ENCODE measurements at regions not wholly inside any gene's neighbourhood (a gene's known extent, or its start where the extent isn't known, plus 50 kb on each side); places are given as distances from the start of the nearest gene placed in this dataset.

DNA sequence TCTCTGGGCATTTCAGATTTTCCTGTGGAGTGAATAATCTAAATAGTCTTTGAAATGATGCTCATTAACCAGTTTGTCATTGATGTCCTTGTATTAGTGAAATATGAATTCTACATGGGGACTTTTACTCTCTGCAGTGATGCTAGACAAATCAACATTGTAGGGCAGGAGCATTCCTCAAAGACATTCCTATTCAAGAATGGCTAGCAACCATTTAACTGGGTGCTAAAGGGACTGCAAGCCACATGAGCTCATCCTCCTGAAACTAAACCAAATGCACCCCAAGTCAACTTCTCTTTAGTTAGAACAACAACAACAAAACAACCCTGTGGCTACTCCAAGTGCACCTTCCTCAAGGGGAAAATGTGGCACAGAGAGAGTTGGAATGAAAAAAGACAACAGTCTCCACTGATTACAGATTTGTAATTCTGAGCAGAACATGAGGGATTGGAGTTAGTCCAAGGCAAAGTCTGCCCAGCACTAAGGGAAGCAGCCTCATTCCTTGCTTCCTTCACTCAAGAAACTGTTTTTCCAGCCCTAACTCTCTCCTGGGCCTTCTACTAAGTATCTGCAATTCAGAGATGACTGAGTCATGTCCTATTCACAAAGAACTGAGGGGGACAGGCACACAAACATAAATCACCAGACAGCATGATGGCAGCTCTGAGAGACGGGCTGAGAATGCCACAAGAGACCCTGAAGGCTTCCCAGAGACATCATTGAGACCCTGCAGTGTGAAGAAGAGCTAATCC lies 82.0 kb upstream of the WWC1 start:
- DNase-seq (ENCODE audit: low read depth): no peak

DNA sequence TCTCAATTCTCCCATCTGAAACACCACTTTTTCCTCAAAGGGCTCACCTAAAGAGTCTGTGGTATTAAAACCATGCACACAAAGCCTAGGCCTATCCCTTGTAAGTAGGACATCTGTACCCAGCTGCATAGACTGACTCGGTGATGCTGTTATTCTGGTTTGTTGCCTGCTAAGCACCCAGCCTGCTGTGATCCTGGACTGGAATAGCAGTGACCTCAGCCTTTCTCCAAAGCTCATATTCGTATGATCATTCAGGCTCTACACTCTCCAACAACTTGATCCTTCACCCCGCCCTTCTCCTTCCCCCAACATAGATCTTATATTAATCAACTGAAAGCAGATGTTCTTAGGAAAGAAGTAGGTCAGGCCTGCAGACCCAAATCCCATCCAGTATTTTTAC lies 81.4 kb upstream of the WWC1 start:
- DNase-seq (ENCODE audit: low read depth): no peak

DNA sequence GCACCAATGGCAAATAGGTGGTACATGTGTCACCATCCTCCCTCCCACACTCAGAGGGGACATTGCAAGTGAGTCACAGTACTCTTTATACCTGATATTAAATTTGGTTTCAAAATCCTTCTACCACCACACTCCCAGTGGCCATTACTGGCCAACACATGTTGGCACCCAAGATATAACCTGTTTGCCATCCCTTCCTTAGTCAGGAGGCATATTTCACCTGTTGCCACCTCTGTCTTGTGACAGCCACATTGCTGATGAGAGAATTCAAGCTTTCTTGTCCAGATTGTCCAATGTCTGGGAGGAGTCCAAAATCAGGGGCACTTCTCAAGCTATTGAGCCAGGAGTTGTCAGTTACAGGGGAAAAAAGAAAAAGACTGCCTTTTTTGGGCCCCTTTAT lies 80.2 kb upstream of the WWC1 start:
- no peak for DNase-seq (ENCODE audit: low read depth)

DNA sequence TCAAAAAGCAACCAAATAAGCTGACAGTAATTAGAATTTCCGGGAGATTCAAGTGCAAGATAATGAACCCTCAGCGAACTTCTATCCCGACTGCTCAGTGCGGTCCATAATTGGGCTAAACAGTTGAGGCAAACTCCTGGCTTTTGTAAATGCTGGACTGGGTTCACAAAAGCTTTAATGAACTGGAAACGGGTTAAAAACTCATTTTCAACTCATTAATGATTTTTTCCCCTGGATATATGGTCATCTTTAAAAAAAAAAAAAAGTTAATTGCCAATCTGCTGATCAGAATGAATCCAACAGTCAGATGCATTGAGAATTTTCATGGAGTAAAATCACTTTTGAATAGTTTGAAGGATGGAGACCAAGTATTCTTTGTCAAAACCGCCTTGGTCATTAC lies 79.5 kb upstream of the WWC1 start:
- DNase-seq (ENCODE audit: low read depth): no peak

DNA sequence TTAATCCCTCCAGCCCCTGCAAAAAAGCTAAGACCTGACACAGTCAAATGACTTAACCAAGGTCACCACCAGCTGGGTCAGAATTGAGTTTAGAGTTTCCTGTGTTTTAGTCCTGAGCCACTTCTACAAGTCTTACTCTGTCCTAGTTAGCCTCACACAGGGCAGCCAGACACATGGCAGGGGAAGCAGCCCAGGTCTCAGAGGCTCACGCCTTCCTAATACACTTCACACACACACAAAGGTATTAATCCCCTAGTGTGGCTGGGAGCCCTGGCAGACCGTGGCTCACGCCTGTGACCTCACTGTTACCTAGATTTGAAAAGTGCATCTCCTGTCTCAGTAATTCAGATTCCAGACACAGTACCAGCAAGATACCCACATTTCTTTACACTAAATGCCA lies 77.4 kb upstream of the WWC1 start:
- no peak for DNase-seq (ENCODE audit: low read depth)

DNA sequence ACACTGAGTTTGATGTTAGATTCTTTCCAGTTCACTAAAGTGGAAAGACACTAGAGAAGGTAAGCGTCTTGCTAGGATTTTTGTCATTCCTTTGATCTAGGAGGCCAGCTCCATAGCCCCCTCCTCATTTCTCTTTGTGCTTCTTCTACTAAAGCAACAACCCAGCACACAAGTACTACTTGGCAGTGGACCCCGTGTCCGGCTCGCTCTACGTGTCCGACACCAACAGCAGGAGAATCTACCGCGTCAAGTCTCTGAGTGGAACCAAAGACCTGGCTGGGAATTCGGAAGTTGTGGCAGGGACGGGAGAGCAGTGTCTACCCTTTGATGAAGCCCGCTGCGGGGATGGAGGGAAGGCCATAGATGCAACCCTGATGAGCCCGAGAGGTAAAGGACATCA lies 76.6 kb upstream of the WWC1 start:
- no peak for DNase-seq (ENCODE audit: low read depth)

DNA sequence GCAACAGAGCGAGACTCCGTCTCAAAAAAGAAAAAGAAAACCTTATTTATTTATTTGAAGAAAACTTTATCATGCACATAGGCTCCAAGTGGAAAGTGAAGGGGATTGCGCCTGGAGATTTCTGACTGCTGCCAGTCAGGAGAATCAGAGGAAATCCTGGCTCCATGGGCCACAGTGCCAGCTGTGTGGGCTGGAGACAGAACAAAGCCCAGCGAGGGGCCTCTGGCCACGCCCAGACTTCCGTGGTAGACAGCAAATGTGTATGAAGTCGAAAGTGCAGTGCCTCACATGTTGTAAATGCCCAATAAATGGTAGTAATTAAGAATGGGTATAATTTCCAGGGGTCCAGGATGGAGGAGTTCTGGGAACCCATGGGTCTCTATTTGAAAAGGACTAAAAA lies 75.8 kb upstream of the WWC1 start:
- DNase-seq (ENCODE audit: low read depth): no peak

DNA sequence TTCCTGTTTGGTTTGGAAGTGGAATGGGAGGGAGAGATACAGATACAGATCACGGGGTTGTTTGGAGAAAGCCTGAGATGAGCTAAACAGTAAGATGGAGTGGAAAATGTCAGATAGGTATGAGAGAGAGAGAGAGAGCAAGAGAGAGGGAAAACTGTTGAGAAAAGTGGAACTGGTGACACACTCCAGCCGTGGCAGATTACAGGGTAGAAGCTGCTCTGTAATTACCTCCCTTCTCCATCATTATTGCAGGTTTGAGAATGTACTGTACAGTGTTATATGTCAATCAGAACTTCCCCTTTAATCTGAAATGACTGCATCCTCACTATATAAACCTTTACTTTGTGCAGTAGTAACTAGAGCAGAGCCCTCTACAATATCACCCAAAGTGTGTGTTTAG lies 74.5 kb upstream of the WWC1 start:
- no peak for DNase-seq (ENCODE audit: low read depth)

DNA sequence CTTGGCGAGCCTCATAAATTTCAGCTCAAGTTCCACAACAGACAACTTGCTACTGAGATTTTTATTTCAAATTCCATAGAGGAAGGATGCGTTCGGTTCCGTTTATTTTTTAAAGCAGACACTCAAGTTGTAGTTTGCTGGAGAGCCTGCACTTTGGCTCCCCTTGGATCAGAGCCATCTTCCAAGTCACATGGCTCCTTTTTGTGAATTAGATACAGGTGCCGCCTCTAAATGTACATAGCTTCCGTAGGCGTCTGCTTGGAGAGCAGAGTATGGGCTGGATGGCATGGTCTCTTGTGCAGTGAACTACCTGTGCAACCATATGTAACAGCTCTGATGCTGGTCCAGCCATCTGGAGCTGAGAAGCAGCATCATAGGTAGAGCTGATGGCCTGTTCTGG lies 73.9 kb upstream of the WWC1 start:
- DNase-seq (ENCODE audit: low read depth): no peak

DNA sequence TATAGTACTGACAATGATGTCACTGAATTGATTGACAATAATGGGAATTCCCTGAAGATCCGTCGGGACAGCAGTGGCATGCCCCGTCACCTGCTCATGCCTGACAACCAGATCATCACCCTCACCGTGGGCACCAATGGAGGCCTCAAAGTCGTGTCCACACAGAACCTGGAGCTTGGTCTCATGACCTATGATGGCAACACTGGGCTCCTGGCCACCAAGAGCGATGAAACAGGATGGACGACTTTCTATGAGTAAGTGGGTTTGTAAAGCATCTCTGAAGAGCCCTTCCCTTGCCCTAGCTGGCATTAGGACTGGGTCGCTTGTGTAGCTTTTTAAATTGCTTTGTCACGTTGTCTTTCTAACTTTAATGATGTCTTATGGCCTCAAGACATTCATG lies 72.7 kb upstream of the WWC1 start:
- no peak for DNase-seq (ENCODE audit: low read depth)

DNA sequence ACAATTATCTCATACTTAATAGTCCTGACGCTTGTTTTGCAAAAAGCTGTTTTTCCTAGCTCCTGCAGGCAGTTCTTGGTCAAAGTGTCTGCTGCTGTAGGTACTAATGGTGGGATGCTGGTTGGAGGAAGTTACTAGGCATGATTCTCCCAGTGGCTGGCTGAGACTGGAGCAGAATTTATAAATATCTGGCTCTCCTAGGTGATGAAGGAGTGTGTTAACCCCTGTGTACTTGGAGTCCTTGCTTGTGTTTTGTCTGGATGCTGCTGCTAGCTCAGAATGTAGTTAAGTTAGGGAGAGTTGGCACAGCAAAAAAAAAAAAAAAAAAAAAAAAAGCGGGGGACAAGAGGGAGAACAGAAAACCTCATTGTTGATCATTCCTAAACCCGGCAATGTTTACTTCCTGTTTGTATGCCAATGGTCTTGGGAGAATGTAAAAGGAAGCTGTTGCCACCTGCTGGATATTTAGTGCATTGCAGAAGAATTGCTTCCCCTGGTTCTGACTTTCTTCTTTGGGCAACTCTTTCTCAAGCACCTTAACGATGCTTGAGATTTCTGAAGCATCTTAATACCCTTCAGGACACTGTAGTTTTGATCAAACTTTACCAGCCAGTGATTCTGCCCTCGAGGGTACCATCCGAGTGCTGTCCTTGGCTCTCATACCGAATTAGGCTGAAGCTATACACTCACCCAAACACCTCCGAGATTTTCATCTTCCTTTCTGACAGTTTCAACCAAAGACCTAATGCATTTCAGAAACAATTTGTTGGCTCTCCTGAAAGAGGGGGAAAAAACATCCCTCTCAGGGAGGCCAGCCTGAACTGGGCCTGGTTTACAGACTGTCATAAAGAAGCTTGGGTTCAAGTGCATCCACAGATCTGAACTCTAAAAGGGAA lies 71.7 kb upstream of the WWC1 start:
- DNase-seq (ENCODE audit: low read depth): peak; percentile 73

DNA sequence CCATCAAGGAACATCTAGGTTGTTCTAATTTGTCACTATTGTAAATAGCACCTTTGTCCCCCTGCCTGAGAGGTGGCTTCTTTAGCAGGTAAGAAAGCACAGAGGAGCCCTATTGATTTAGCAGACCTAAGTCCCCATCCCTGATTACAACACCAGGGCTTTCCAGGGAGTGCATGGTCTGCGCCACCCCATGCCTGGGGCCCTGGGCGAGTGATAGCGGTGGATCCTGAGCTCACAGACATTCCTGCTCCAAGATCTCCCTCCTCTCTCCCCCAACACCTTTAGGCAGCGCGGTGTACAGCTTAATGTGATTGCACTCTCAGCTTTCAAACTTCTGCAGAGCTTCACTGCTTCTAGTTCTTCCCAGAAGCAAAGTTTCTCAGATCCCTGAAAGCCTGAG lies 67.4 kb upstream of the WWC1 start:
- no peak for DNase-seq (ENCODE audit: low read depth)

DNA sequence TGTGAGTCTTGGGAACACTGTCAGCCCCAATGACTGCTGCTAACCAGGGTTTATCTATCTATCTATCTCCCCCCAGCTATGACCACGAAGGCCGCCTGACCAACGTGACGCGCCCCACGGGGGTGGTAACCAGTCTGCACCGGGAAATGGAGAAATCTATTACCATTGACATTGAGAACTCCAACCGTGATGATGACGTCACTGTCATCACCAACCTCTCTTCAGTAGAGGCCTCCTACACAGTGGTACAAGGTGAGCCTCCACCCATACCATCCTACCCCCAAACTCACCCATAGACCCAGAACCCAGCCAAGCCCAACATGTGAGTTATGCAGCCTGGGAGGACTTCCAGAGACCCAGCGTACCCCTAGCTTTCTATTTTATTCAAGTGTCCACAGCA lies 65.4 kb upstream of the WWC1 start:
- no peak for DNase-seq (ENCODE audit: low read depth)

DNA sequence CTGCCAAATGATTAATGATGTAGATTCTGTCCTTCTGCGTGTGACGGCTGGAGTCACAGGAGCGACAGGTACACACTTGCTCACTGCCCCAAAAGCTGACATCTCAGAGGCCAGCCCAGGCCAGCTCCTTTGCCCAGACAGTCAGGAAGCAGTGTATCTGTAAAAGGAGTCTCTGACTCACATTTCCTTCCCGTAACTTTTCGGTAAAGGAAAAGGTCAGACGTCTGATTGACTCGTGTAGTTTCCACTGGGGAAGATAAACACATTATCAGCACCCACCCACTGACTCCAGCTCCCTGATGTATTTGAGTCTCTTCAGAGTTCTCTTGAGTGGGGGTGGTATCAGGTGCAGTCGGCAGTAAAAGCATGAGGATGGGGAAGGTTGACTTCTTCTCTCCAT lies 64.4 kb upstream of the WWC1 start:
- DNase-seq (ENCODE audit: low read depth): no peak

DNA sequence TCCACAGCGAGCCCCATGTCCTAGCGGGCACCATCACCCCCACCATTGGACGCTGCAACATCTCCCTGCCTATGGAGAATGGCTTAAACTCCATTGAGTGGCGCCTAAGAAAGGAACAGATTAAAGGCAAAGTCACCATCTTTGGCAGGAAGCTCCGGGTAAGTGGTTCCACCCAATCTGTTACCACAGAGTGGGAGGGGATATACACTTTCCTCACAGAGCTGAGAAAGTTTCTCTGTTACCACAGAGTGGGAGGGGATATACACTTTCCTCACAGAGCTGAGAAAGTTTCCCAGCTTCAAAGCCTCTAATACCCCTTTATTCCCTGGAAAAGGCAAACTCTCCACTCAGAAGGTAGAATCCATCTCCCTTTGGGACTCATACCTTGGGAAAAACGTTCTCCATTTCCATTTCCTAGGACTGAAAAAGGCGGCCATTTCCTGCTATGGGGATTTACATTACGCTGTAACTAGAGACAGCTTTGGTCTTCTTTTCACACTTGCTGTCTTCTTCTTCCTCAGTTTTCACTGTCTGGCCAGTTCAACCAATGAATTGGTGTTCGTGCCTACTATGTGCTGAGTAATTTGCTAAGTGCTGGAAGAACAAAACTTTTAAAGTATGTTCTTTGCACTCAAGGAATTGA lies 63.4 kb upstream of the WWC1 start:
- no peak for DNase-seq (ENCODE audit: low read depth)

DNA sequence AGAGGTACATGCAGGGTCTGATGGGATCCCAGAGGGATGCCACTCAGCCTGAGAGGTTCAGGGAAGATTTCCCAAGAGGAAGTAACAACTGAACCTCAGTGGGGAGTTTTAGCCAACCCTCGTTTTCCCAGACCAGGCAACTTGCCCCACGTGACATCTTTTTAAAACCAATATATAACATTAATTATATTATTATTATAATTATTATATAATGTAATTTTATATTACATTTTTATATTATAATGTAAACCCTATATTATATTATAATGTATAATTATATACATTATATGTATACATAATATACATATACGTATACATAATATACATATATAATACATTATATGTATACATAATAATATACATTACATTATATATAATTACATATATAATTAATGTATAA lies 62.8 kb upstream of the WWC1 start:
- DNase-seq (ENCODE audit: low read depth): no peak

DNA sequence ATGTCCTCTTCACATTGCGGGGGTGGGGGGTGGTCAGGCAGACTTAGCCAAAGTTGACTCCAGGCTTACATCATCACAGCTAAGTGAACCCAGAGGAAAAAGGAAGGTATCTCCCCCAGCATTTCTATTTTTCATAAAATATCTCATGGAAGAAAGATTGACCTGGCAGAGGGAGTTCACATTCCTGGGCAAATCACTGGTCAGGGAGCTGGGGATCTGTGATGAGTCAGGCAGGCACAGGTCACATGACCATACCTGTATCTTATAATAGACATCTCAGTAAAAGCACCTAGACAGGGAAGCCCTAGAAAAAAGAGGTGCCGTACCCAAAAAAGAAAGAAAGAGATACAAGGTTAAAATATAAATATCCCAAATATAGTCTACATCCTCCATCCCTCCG lies 57.3 kb upstream of the WWC1 start:
- no peak for DNase-seq (ENCODE audit: low read depth)

DNA sequence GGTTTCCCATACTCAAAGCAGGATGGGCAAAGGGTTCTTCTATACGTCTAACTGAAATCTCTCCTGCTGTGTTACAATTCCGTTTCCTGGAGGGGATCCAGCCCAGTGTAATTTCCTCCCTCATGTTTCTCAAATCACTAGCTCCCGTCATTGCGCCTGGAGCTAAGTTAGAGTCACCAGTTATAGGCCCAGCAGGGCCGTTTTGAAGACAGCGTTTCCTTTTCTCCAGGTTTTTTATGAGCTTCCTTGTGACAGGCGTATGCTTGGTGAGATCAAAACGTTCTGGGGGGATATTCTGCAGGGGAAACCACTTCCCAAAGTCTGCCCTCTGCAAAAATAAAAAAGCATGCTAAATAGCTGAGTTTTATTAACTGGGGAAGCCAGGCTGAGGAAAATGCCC lies 53.0 kb upstream of the WWC1 start:
- DNase-seq (ENCODE audit: low read depth): peak; percentile 15

DNA sequence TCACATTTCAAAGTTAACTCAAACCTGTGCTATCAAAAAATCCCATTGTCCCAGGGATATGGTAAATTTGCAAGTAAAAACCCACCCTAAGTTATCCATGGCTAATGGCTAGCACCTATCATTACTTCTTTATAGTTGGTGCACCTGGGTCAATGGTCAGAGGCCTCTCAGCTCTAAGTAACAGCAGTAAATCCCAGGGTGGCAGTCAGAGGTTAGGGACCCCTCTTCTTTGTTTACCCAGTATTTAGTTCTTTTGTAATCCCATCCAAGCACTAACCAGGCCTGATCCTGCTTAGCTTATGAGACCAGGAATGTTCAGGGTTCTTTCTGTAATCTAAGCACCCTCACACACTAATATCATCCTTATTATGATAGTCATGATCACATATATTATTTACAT lies 52.1 kb upstream of the WWC1 start:
- no peak for DNase-seq (ENCODE audit: low read depth)

All from ELR (cell line).